Gastrocnemius medialis (tissue), 4 donors: ENCODE measurements at regions not wholly inside any gene's neighbourhood (a gene's known extent, or its start where the extent isn't known, plus 50 kb on each side); places are given as distances from the start of the nearest gene placed in this dataset.

Experiments used
- ATAC-seq, 2 donors: fragments of 150-250 bp; one replicate each; pipeline ENCODE4 v1.9.1; 2016
- DNase-seq, 2 donors: peaks; one replicate each; pipeline ENCODE4 v3.0.0-alpha.2; 2019
- H3K27ac ChIP-seq, 4 donors: fragments of 200-600 bp; sonication (generic); 1 replicate in 1 of 4; 2 replicates in 3 of 4; pipeline ENCODE4 v1.5.1; 2016 to 2018; ENCODE audit warnings: mild to moderate bottlenecking in 2 of 4, moderate library complexity in 1 of 4
- H3K27me3 ChIP-seq, 3 donors: fragments of 200-600 bp; sonication (generic) in 2 of 3; 1 replicate in 1 of 3; 2 replicates in 2 of 3; pipeline versions ENCODE4 v1.5.1 to v1.6.0; 2016 to 2019; ENCODE audit warnings: mild to moderate bottlenecking in 1 of 3, moderate library complexity in 1 of 3
- H3K36me3 ChIP-seq, 2 donors: fragments of 200-600 bp; sonication (generic) in 1 of 2; one replicate each; pipeline ENCODE4 v1.5.1; 2017 to 2018
- H3K4me1 ChIP-seq, 2 donors: fragments of 200-600 bp; sonication (generic) in 1 of 2; one replicate each; pipeline ENCODE4 v1.5.1; 2016 to 2017; ENCODE audit warnings: mild to moderate bottlenecking in 2 of 2
- H3K4me3 ChIP-seq, 4 donors: fragments of 200-600 bp; sonication (generic) in 3 of 4; 1 replicate in 1 of 4; 2 replicates in 3 of 4; pipeline ENCODE4 v1.5.1; 2016 to 2019; ENCODE audit warnings: mild to moderate bottlenecking in 2 of 4
- H3K9me3 ChIP-seq, 3 donors: fragments of 200-600 bp; sonication (generic) in 2 of 3; 1 replicate in 1 of 3; 2 replicates in 2 of 3; pipeline ENCODE4 v1.5.1; 2016 to 2019
- CTCF ChIP-seq, 5 experiments: fragments of 450-650 bp in 3 of 5; fragments of 200-600 bp in 2 of 5; sonication (generic) in 2 of 5; IDR thresholded peaks in 4 of 5; conservative IDR thresholded peaks in 1 of 5; 1 replicate in 4 of 5; 2 replicates in 1 of 5; pipeline ENCODE4 v1.5.1; 2016 to 2019; ENCODE audit warnings: antibody characterized with exemption in 5 of 5, mild to moderate bottlenecking in 3 of 5, moderate library complexity in 3 of 5
- POLR2A ChIP-seq, 2 donors: fragments of 450-650 bp; IDR thresholded peaks; one replicate each; pipeline ENCODE4 v1.6.1; 2017; ENCODE audit warnings: antibody characterized with exemption in 2 of 2, mild to moderate bottlenecking in 2 of 2, moderate library complexity in 2 of 2
- in situ Hi-C, 4 donors: fragments of 200-750 bp; cut with MboI; loops; one replicate each; pipeline versions ENCODE4 v1.15.0 to v1.8.0; 2017; ENCODE audit warnings: low sequenced_read_pairs in 4 of 4
- intact Hi-C: fragments of 100-400 bp; cut with DNase I; formaldehyde crosslinking; loops from one replicate; pipeline ENCODE4 v1.15.1; 2023; ENCODE audit warnings: low total_unique reads

- TF ChIP-seq CTCF (IDR thresholded peaks at IDR 0.05 in 4 of 5, conservative IDR thresholded peaks at IDR 0.05 in 1 of 5) (no peak), POLR2A (IDR thresholded peaks at IDR 0.05) (no peak)
- H3K4me3 ChIP-seq: no peak overlapping the region
- in situ Hi-C loops (no loop called here), intact Hi-C loops (no loop called here)
- H3K36me3 ChIP-seq: no peaks in the 10 kb centered on the region
- no peaks in the 10 kb centered on the region for H3K27me3 ChIP-seq
- H3K9me3 ChIP-seq: no peaks in the 10 kb centered on the region
- ATAC-seq: no peak
- H3K4me1 ChIP-seq: no peaks in the 10 kb centered on the region
- no peak for DNase-seq
- H3K27ac ChIP-seq: no peak overlapping the region
Observed at GRCh38 chr4:189035654-189036053, 896.4 kb downstream of the TRIML1 start.

- TF ChIP-seq POLR2A (IDR thresholded peaks at IDR 0.05) (no peak), CTCF (IDR thresholded peaks at IDR 0.05 in 4 of 5, conservative IDR thresholded peaks at IDR 0.05 in 1 of 5) (no peak)
- DNase-seq (no peak), ATAC-seq (no peak)
- H3K27ac ChIP-seq: no peak overlapping the region
- H3K9me3 ChIP-seq: no peaks in the 10 kb centered on the region
- intact Hi-C loops: no loop called here
- H3K4me1 ChIP-seq: no peaks in the 10 kb centered on the region
- in situ Hi-C loops: no loop called here
- H3K4me3 ChIP-seq: no peak overlapping the region
- H3K36me3 ChIP-seq: no peaks in the 10 kb centered on the region
- no peaks in the 10 kb centered on the region for H3K27me3 ChIP-seq
Observed at GRCh38 chr4:189036906-189037305, 897.7 kb downstream of the TRIML1 start.

GRCh38 chr4:189046642-189047041 lies 894.0 kb upstream of the FRG1 start:
- H3K36me3 ChIP-seq: no peaks in the 10 kb centered on the region
- in situ Hi-C loops: no loop called here
- no peaks in the 10 kb centered on the region for H3K27me3 ChIP-seq
- TF ChIP-seq POLR2A (IDR thresholded peaks at IDR 0.05): no peak
- intact Hi-C loops: no loop called here
- H3K27ac ChIP-seq: no peak overlapping the region
- DNase-seq (no peak), ATAC-seq (no peak)
- peaks cover 0 to 9% of the 10 kb centered on the region in 2 donors for H3K4me1 ChIP-seq
- H3K4me3 ChIP-seq: no peak overlapping the region
- no peaks in the 10 kb centered on the region for H3K9me3 ChIP-seq

GRCh38 chr4:189048119-189048518 lies 892.6 kb upstream of the FRG1 start:
- H3K9me3 ChIP-seq: no peaks in the 10 kb centered on the region
- H3K4me1 ChIP-seq: peaks cover 0 to 9% of the 10 kb centered on the region in 2 donors
- DNase-seq: no peak
- no peak overlapping the region for H3K4me3 ChIP-seq
- H3K27me3 ChIP-seq: no peaks in the 10 kb centered on the region
- in situ Hi-C loops (no loop called here), intact Hi-C loops (no loop called here)
- H3K27ac ChIP-seq: no peak overlapping the region
- H3K36me3 ChIP-seq: no peaks in the 10 kb centered on the region
- ATAC-seq: no peak
- TF ChIP-seq CTCF (IDR thresholded peaks at IDR 0.05 in 4 of 5, conservative IDR thresholded peaks at IDR 0.05 in 1 of 5) (no peak), POLR2A (IDR thresholded peaks at IDR 0.05) (no peak)

GRCh38 chr4:189049682-189050081 lies 891.0 kb upstream of the FRG1 start:
- Histone ChIP-seq H3K4me3 (no peak overlapping the region), H3K36me3 (no peaks in the 10 kb centered on the region), H3K4me1 (peaks cover 0 to 9% of the 10 kb centered on the region in 2 donors), H3K27me3 (no peaks in the 10 kb centered on the region), H3K9me3 (no peaks in the 10 kb centered on the region), H3K27ac (no peak overlapping the region)
- no peak for TF ChIP-seq POLR2A (IDR thresholded peaks at IDR 0.05)
- TF ChIP-seq CTCF (IDR thresholded peaks at IDR 0.05 in 4 of 5, conservative IDR thresholded peaks at IDR 0.05 in 1 of 5): no peak
- intact Hi-C loops: no loop called here
- no peak for ATAC-seq
- DNase-seq: no peak
- in situ Hi-C loops: no loop called here
